ENCODE measurements at regions not wholly inside any gene's neighbourhood (a gene's known extent, or its start where the extent isn't known, plus 50 kb on each side); places are given as distances from the start of the nearest gene placed in this dataset.
"Not testable (repeated sequence)": the region's sequence is repeated elsewhere in the genome, so short reads cannot be mapped to it uniquely, and the experiment has no call there.

- no peak for TF ChIP-seq CTCF (IDR thresholded peaks at IDR 0.05; ENCODE audit: insufficient read depth, low read length)
- H3K4me3 ChIP-seq (ENCODE audit: low read depth, low read length), result no peak overlapping the region
- DNase-seq (ENCODE audit: low read depth), result no peak
Observed at GRCh38 chr2:4101936-4102335, 398.6 kb downstream of the DCDC2C start.

- no peak for TF ChIP-seq CTCF (IDR thresholded peaks at IDR 0.05; ENCODE audit: insufficient read depth, low read length)
- H3K4me3 ChIP-seq (ENCODE audit: low read depth, low read length), result no peak overlapping the region
- DNase-seq (ENCODE audit: low read depth), result no peak
Observed at GRCh38 chr2:4107179-4107578, 403.8 kb downstream of the DCDC2C start.

GRCh38 chr2:4110273-4110672 lies 406.9 kb downstream of the DCDC2C start:
- no peak for TF ChIP-seq CTCF (IDR thresholded peaks at IDR 0.05; ENCODE audit: insufficient read depth, low read length)
- no peak overlapping the region for H3K4me3 ChIP-seq (ENCODE audit: low read depth, low read length)
- DNase-seq (ENCODE audit: low read depth), result no peak

GRCh38 chr2:4115435-4115834 lies 412.1 kb downstream of the DCDC2C start:
- H3K4me3 ChIP-seq (ENCODE audit: low read depth, low read length), result not testable (repeated sequence)

GRCh38 chr2:4122726-4123125 lies 419.4 kb downstream of the DCDC2C start:
- no peak for DNase-seq (ENCODE audit: low read depth)
- TF ChIP-seq CTCF (IDR thresholded peaks at IDR 0.05; ENCODE audit: insufficient read depth, low read length), result no peak

More at GRCh38 chr2:4115435-4115834, 412.1 kb downstream of the DCDC2C start:
- DNase-seq (ENCODE audit: low read depth), result not testable (repeated sequence)

GRCh38 chr2:4130651-4131050 lies 427.3 kb downstream of the DCDC2C start:
- no peak for DNase-seq (ENCODE audit: low read depth)
- no peak overlapping the region for H3K4me3 ChIP-seq (ENCODE audit: low read depth, low read length)
- TF ChIP-seq CTCF (IDR thresholded peaks at IDR 0.05; ENCODE audit: insufficient read depth, low read length), result no peak

More at GRCh38 chr2:4122726-4123125, 419.4 kb downstream of the DCDC2C start:
- no peak overlapping the region for H3K4me3 ChIP-seq (ENCODE audit: low read depth, low read length)

GRCh38 chr2:4134551-4135550 lies 431.5 kb downstream of the DCDC2C start:
- H3K4me3 ChIP-seq (ENCODE audit: low read depth, low read length), result no peak overlapping the region
- DNase-seq (ENCODE audit: low read depth), result no peak
- TF ChIP-seq CTCF (IDR thresholded peaks at IDR 0.05; ENCODE audit: insufficient read depth, low read length), result no peak
